ENCODE measurements at regions not wholly inside any gene's neighbourhood (a gene's known extent, or its start where the extent isn't known, plus 50 kb on each side); places are given as distances from the start of the nearest gene placed in this dataset.
"Not testable (repeated sequence)": the region's sequence is repeated elsewhere in the genome, so short reads cannot be mapped to it uniquely, and the experiment has no call there.

- no peak for DNase-seq (ENCODE audit: low spot score)
- H3K27ac ChIP-seq = no peak overlapping the region
- POLR2A ChIA-PET (ENCODE audit: low non-redundant PET) = no interaction called here
- CTCF ChIA-PET = interaction anchor here (0.7 to 2.9 kb wide), 2 partner anchors 11 to 620 kb away, joined by 3 to 14 read pairs; no protein-coding TSS in a partner anchor
- TF ChIP-seq, protein P1, sequence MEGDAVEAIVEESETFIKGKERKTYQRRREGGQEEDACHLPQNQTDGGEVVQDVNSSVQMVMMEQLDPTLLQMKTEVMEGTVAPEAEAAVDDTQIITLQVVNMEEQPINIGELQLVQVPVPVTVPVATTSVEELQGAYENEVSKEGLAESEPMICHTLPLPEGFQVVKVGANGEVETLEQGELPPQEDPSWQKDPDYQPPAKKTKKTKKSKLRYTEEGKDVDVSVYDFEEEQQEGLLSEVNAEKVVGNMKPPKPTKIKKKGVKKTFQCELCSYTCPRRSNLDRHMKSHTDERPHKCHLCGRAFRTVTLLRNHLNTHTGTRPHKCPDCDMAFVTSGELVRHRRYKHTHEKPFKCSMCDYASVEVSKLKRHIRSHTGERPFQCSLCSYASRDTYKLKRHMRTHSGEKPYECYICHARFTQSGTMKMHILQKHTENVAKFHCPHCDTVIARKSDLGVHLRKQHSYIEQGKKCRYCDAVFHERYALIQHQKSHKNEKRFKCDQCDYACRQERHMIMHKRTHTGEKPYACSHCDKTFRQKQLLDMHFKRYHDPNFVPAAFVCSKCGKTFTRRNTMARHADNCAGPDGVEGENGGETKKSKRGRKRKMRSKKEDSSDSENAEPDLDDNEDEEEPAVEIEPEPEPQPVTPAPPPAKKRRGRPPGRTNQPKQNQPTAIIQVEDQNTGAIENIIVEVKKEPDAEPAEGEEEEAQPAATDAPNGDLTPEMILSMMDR (conservative IDR thresholded peaks at IDR 0.05; ENCODE audit: low read depth) = no peak
Measured at GRCh38 chr10:45238896-45239295, 76.5 kb downstream of the OR13A1 start.

- no peak overlapping the region for H3K27ac ChIP-seq
- CTCF ChIA-PET = interaction anchor here (0.7 to 2.9 kb wide), 2 partner anchors 10 to 621 kb away, joined by 3 to 14 read pairs; no protein-coding TSS in a partner anchor
- POLR2A ChIA-PET (ENCODE audit: low non-redundant PET) = no interaction called here
- no peak for DNase-seq (ENCODE audit: low spot score)
- TF ChIP-seq, protein P1 (conservative IDR thresholded peaks at IDR 0.05; ENCODE audit: low read depth) = no peak
Measured at GRCh38 chr10:45239642-45240041, 75.8 kb downstream of the OR13A1 start.

- no peak overlapping the region for H3K27ac ChIP-seq
- TF ChIP-seq, protein P1 (conservative IDR thresholded peaks at IDR 0.05; ENCODE audit: low read depth) = no peak
- no peak for DNase-seq (ENCODE audit: low spot score)
- ChIA-PET POLR2A (ENCODE audit: low non-redundant PET) (no interaction called here), CTCF (interaction anchor here (2.9 kb wide), 1 partner anchor 8 kb away, joined by 14 read pairs; no protein-coding TSS in a partner anchor)
Measured at GRCh38 chr10:45241865-45242520, 73.4 kb downstream of the OR13A1 start.

- POLR2A ChIA-PET (ENCODE audit: low non-redundant PET) = no interaction called here
- TF ChIP-seq, protein P1 (conservative IDR thresholded peaks at IDR 0.05; ENCODE audit: low read depth) = no peak
- CTCF ChIA-PET = interaction anchor here (1.0 kb wide), 1 partner anchor 8 kb away, joined by 3 read pairs; no protein-coding TSS in a partner anchor
- H3K27ac ChIP-seq = no peak overlapping the region
- DNase-seq (ENCODE audit: low spot score) = no peak
Measured at GRCh38 chr10:45243261-45243660, 72.1 kb downstream of the OR13A1 start.

- H3K27ac ChIP-seq = no peak overlapping the region
- no peak for DNase-seq (ENCODE audit: low spot score)
- TF ChIP-seq, protein P1 (conservative IDR thresholded peaks at IDR 0.05; ENCODE audit: low read depth) = no peak
- ChIA-PET CTCF (interaction anchor here (0.6 kb wide), 1 partner anchor 230 kb away, joined by 4 read pairs; no protein-coding TSS in a partner anchor), POLR2A (ENCODE audit: low non-redundant PET) (interaction anchor here (0.6 kb wide), 1 partner anchor 392 kb away, joined by 4 read pairs; no protein-coding TSS in a partner anchor)
Measured at GRCh38 chr10:45246522-45246921, 68.9 kb downstream of the OR13A1 start.

- DNase-seq (ENCODE audit: low spot score) = peak; percentile 12
- no peak overlapping the region for H3K27ac ChIP-seq
- ChIA-PET CTCF (interaction anchor here (0.6 to 1.6 kb wide), 13 partner anchors 10 to 638 kb away, joined by 3 to 14 read pairs (median 4); partner anchors contain the start of gene WASHC2C), POLR2A (ENCODE audit: low non-redundant PET) (interaction anchor here (0.7 kb wide), 1 partner anchor 152 kb away, joined by 3 read pairs; no protein-coding TSS in a partner anchor)
- TF ChIP-seq, protein P1 (conservative IDR thresholded peaks at IDR 0.05; ENCODE audit: low read depth) = peak; percentile 51
Measured at GRCh38 chr10:45249978-45250693, 65.3 kb downstream of the OR13A1 start.

DNA sequence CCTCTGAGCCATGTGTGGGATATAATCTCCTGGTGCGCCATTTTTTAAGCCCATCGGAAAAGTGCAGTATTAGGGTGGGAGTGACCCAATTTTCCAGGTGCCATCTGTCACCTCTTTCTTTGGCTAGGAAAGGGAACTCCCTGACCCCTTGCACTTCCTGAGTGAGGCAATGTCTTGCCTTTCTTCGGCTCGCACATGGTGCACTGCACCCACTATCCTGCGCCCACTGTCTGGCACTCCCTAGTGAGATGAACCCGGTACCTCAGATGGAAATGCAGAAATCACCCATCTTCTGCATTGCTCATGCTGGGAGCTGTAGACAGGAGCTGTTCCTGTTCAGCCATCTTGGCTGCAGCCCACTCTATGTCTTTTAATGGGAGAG is 64.7 kb downstream of the OR13A1 start:
- POLR2A ChIA-PET (ENCODE audit: low non-redundant PET); H3K27ac ChIP-seq; DNase-seq (ENCODE audit: low spot score): not testable (repeated sequence)
- CTCF ChIA-PET = interaction anchor here (0.6 to 1.6 kb wide), 11 partner anchors 10 to 639 kb away, joined by 3 to 14 read pairs (median 4); partner anchors contain the start of gene WASHC2C
